ENCODE measurements at regions not wholly inside any gene's neighbourhood (a gene's known extent, or its start where the extent isn't known, plus 50 kb on each side); places are given as distances from the start of the nearest gene placed in this dataset.

- TF ChIP-seq CHD7 (IDR thresholded peaks at IDR 0.05; ENCODE audit: insufficient replicate concordance, low read length) (no peak), KDM5A (IDR thresholded peaks at IDR 0.05; ENCODE audit: low read length) (no peak), PHF8 (conservative IDR thresholded peaks at IDR 0.05; ENCODE audit: low read depth, low read length) (no peak), SP1 (IDR thresholded peaks at IDR 0.05; ENCODE audit: low read depth, low read length) (no peak), ATF2 (IDR thresholded peaks at IDR 0.05; ENCODE audit: low read length) (no peak), GTF2F1 (IDR thresholded peaks at IDR 0.05; ENCODE audit: borderline replicate concordance, low read depth, low read length) (no peak)
Observed at GRCh38 chr18:68449292-68449691, 265.6 kb downstream of the TMX3 start (continued).
